Neuronal stem cell (in vitro differentiated cells): ENCODE measurements at regions not wholly inside any gene's neighbourhood (a gene's known extent, or its start where the extent isn't known, plus 50 kb on each side); places are given as distances from the start of the nearest gene placed in this dataset.
"Not testable (repeated sequence)": the region's sequence is repeated elsewhere in the genome, so short reads cannot be mapped to it uniquely, and the experiment has no call there.

Experiments
- DNase-seq: peaks from one replicate; pipeline ENCODE4 v3.0.0-alpha.2; 2013; ENCODE audit warnings: low spot score
- H2AFZ ChIP-seq: one replicate; pipeline ENCODE4 v1.6.1; 2013; ENCODE audit warnings: mild to moderate bottlenecking, low read length, inconsistent platforms
- H2AK5ac ChIP-seq: 2 replicates; pipeline ENCODE4 v1.6.1; 2013; ENCODE audit warnings: low read depth, mild to moderate bottlenecking, inconsistent platforms, low read length, moderate library complexity, mixed read lengths
- H2BK120ac ChIP-seq: 2 replicates; pipeline ENCODE4 v1.6.1; 2013; ENCODE audit warnings: low read depth, mild to moderate bottlenecking, inconsistent platforms, low read length, moderate library complexity, mixed read lengths
- H2BK12ac ChIP-seq: one replicate; pipeline ENCODE4 v1.6.1; 2013; ENCODE audit warnings: low read length, inconsistent platforms
- H2BK15ac ChIP-seq: 2 replicates; pipeline ENCODE4 v1.6.1; 2013; ENCODE audit warnings: mild to moderate bottlenecking, low read length, inconsistent platforms, mixed read lengths
- H2BK5ac ChIP-seq: one replicate; pipeline ENCODE4 v1.6.1; 2013; ENCODE audit warnings: inconsistent platforms, mild to moderate bottlenecking, low read length, moderate library complexity
- H3K14ac ChIP-seq: one replicate; pipeline ENCODE4 v1.6.1; 2013; ENCODE audit warnings: low read length, inconsistent platforms
- H3K18ac ChIP-seq: 2 replicates; pipeline ENCODE4 v1.6.1; 2013; ENCODE audit warnings: low read length, inconsistent platforms
- H3K23ac ChIP-seq: 2 replicates; pipeline ENCODE4 v1.6.1; 2013; ENCODE audit warnings: low read depth, mild to moderate bottlenecking, mixed read lengths, low read length, inconsistent platforms; ENCODE audit not compliant: poor library complexity
- H3K27ac ChIP-seq: replicated peaks from 3 replicates; pipeline ENCODE4 v1.5.1; 2013; ENCODE audit warnings: low read length, inconsistent platforms
- H3K27me3 ChIP-seq, 3 experiments: 2 replicates each; pipeline ENCODE4 v1.6.1; 2013; ENCODE audit warnings: low read length in 3 of 3, mild to moderate bottlenecking in 2 of 3, inconsistent platforms in 1 of 3, low read depth in 1 of 3, mixed read lengths in 1 of 3, moderate library complexity in 1 of 3; ENCODE audit not compliant: control insufficient read depth in 3 of 3, insufficient read depth in 3 of 3
- H3K36me3 ChIP-seq, 2 donors: replicated peaks in 1 of 2; 2 replicates each; pipeline ENCODE4 v1.6.1; 2013; ENCODE audit warnings: low read length in 2 of 2; ENCODE audit not compliant: control insufficient read depth in 2 of 2, insufficient read depth in 2 of 2
- H3K4ac ChIP-seq: 2 replicates; pipeline ENCODE4 v1.6.1; 2013; ENCODE audit warnings: inconsistent platforms, mild to moderate bottlenecking, low read length, moderate library complexity
- H3K4me1 ChIP-seq, 2 donors: 1 replicate in 1 of 2; 2 replicates in 1 of 2; pipeline ENCODE4 v1.6.1; 2013; ENCODE audit warnings: low read length in 2 of 2, low read depth in 1 of 2; ENCODE audit not compliant: control insufficient read depth in 2 of 2, insufficient read depth in 1 of 2
- H3K4me2 ChIP-seq: one replicate; pipeline ENCODE4 v1.6.1; 2013; ENCODE audit warnings: mild to moderate bottlenecking, low read length, inconsistent platforms; ENCODE audit not compliant: insufficient read depth, poor library complexity, severe bottlenecking
- H3K4me3 ChIP-seq, 2 donors: 2 replicates each; pipeline ENCODE4 v1.5.1; 2013; ENCODE audit warnings: low read length in 2 of 2, mild to moderate bottlenecking in 2 of 2, inconsistent platforms in 1 of 2, moderate library complexity in 1 of 2
- H3K79me1 ChIP-seq: one replicate; pipeline ENCODE4 v1.6.1; 2013; ENCODE audit warnings: low read depth, mild to moderate bottlenecking, inconsistent platforms, low read length, moderate library complexity
- H3K9ac ChIP-seq: one replicate; pipeline ENCODE4 v1.6.1; 2013; ENCODE audit warnings: mild to moderate bottlenecking, low read depth, low read length, inconsistent platforms; ENCODE audit not compliant: poor library complexity
- H3K9me3 ChIP-seq, 2 donors: replicated peaks in 1 of 2; 2 replicates each; pipeline versions ENCODE3 to v1.6.1; 2013; ENCODE audit warnings: low read length in 2 of 2, mild to moderate bottlenecking in 2 of 2, inconsistent platforms in 1 of 2, low read depth in 1 of 2, mixed read lengths in 1 of 2, moderate library complexity in 1 of 2; ENCODE audit not compliant: control insufficient read depth in 2 of 2, insufficient read depth in 1 of 2
- H4K8ac ChIP-seq: one replicate; pipeline ENCODE4 v1.6.1; 2013; ENCODE audit warnings: low read depth, mild to moderate bottlenecking, inconsistent platforms, low read length, moderate library complexity
- H4K91ac ChIP-seq: one replicate; pipeline ENCODE4 v1.6.1; 2013; ENCODE audit warnings: low read length, low read depth, mild to moderate bottlenecking, inconsistent platforms; ENCODE audit not compliant: poor library complexity
- WGBS, 2 donors: extraction: QIAGEN DNeasy Blood & Tissue Kit; methylation state at CpG; one replicate each; pipeline ENCODE4 v1.1.7; 2013; ENCODE audit warnings: missing lambda C conversion rate in 2 of 2, mixed read lengths in 1 of 2; ENCODE audit not compliant: insufficient read length in 2 of 2, insufficient replicate concordance in 1 of 2; ENCODE audit errors: extremely low coverage in 2 of 2; 5-methylcytosine and 5-hydroxymethylcytosine counted together

DNA sequence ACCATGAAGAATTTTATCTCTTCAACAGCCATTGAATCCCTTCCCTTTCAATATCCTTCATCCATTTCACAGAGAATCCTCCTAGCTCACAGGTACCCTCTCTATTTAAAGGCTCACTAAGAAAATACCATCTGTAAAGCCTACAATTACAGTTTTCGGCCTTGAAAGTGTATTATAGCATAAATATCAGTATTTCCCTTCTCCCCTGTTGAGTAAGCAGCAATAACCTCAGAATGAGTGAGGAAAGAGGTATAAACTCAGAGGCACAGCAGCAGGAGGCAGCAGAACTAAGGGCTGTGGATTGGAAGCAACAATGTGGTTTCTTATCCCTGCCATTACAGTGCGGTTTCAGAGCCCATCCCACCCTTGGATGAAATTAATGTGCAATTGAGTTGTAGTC is 360.6 kb upstream of the ATP10A start:
- no peak overlapping the region for H2AK5ac ChIP-seq
- no peak overlapping the region for H3K4me2 ChIP-seq
- WGBS, 2 donors = no CpG with 5 or more reads among the region's 2 CpGs
- H2BK120ac ChIP-seq = no peak overlapping the region
- no peak overlapping the region for H3K27ac ChIP-seq
- no peak overlapping the region for H2BK5ac ChIP-seq
- no peaks in the 10 kb centered on the region for H3K79me1 ChIP-seq
- H2AFZ ChIP-seq = no peak overlapping the region
- no peak overlapping the region for H3K9ac ChIP-seq
- H3K27me3 ChIP-seq = no peaks in the 10 kb centered on the region
- H3K4ac ChIP-seq = no peak overlapping the region
- H3K23ac ChIP-seq = no peak overlapping the region
- no peak for DNase-seq
- H3K4me1 ChIP-seq = no peaks in the 10 kb centered on the region
- no peak overlapping the region for H2BK12ac ChIP-seq
- H4K91ac ChIP-seq = no peak overlapping the region
- no peaks in the 10 kb centered on the region for H3K36me3 ChIP-seq
- no peak overlapping the region for H3K14ac ChIP-seq
- H3K4me3 ChIP-seq = no peak overlapping the region
- no peaks in the 10 kb centered on the region for H3K9me3 ChIP-seq
- H2BK15ac ChIP-seq = no peak overlapping the region
- no peak overlapping the region for H4K8ac ChIP-seq
- H3K18ac ChIP-seq = no peak overlapping the region

DNA sequence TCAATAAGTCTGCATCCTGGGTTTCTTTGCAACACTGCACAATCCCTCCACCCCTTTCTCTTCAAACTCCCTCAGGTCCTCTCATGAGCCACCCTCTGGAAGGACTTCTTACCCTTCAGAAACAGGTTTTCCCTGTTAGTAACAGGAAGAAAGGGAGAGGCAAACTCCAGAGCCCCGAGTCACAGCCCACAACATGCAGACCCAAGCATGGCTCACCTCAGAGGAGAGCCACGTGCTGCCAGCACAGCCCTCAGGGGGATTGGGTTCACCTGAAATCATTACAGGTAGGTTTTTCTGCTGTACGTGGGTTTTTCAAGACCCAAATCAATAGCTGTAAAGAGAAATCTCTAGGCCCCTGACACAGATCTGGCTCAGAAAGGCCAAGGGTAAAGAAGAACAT is 359.7 kb upstream of the ATP10A start:
- no peak overlapping the region for H3K4ac ChIP-seq
- H3K27ac ChIP-seq = no peak overlapping the region
- H2BK12ac ChIP-seq = no peak overlapping the region
- H2AK5ac ChIP-seq = no peak overlapping the region
- no peak overlapping the region for H4K91ac ChIP-seq
- no peak overlapping the region for H4K8ac ChIP-seq
- H2BK5ac ChIP-seq = no peak overlapping the region
- H3K27me3 ChIP-seq = no peaks in the 10 kb centered on the region
- no peak overlapping the region for H2AFZ ChIP-seq
- no peak overlapping the region for H2BK15ac ChIP-seq
- H2BK120ac ChIP-seq = no peak overlapping the region
- H3K9me3 ChIP-seq = no peaks in the 10 kb centered on the region
- H3K18ac ChIP-seq = no peak overlapping the region
- no CpG with 5 or more reads among the region's 3 CpGs for WGBS, 2 donors
- H3K14ac ChIP-seq = no peak overlapping the region
- DNase-seq = no peak
- no peaks in the 10 kb centered on the region for H3K4me1 ChIP-seq
- H3K79me1 ChIP-seq = no peaks in the 10 kb centered on the region
- no peak overlapping the region for H3K4me2 ChIP-seq
- no peak overlapping the region for H3K4me3 ChIP-seq
- H3K9ac ChIP-seq = no peak overlapping the region
- no peaks in the 10 kb centered on the region for H3K36me3 ChIP-seq
- H3K23ac ChIP-seq = no peak overlapping the region

DNA sequence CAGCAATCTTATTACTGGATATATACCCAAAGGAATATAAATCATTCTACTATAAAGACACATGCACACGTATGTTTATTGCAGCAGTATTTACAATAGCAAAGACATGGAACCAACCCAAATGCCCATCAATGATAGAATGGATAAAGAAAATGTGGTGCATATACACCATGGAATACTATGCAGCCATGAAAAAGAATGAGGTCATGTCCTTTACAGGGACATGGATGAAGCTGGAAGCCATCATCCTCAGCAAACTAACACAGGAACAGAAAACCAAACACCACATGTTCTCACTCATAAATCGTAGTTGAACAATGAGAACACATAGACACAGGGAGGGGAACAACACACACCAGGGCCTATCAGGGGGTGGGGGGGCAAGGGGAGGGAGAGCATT is 353.9 kb upstream of the ATP10A start:
- not testable (repeated sequence) for H3K4me3 ChIP-seq, H2BK5ac ChIP-seq, H3K27ac ChIP-seq, H2BK12ac ChIP-seq, H3K36me3 ChIP-seq, H3K4ac ChIP-seq, H2AFZ ChIP-seq, H3K23ac ChIP-seq, H4K91ac ChIP-seq, H3K4me2 ChIP-seq, DNase-seq, H3K9me3 ChIP-seq, H2BK15ac ChIP-seq, H3K4me1 ChIP-seq, H2BK120ac ChIP-seq, H3K14ac ChIP-seq, H3K79me1 ChIP-seq, H3K27me3 ChIP-seq, H2AK5ac ChIP-seq, H3K18ac ChIP-seq, H4K8ac ChIP-seq, H3K9ac ChIP-seq
- WGBS, 2 donors = no CpG with 5 or more reads among the region's 2 CpGs

DNA sequence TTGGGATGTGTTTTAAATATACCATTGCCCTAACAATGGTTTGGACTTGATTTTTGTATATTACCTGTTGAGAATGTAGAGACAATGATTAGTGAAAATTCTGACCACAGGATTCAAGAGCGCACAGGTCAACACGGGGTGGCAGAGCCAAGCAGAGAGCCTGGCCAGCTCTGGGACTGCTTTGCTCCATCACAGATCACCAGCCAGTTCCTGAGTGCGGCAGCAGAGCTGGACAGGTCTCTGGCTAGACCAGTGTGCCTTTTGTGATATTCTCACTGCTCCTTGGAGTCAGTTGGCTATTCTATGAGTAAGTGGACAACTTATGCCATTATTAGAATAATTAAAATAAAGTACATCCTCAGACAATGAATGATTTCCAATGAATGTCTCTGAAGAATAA is 351.2 kb upstream of the ATP10A start:
- Histone ChIP-seq H3K36me3 (no peaks in the 10 kb centered on the region), H2BK12ac (no peak overlapping the region), H3K4me1 (no peaks in the 10 kb centered on the region), H3K23ac (no peak overlapping the region), H3K27ac (no peak overlapping the region), H3K79me1 (no peaks in the 10 kb centered on the region), H3K27me3 (no peaks in the 10 kb centered on the region), H3K4me2 (no peak overlapping the region), H3K4me3 (no peak overlapping the region), H3K9me3 (no peaks in the 10 kb centered on the region), H4K8ac (no peak overlapping the region), H4K91ac (no peak overlapping the region), H2BK5ac (no peak overlapping the region), H3K4ac (no peak overlapping the region), H2BK120ac (no peak overlapping the region), H2BK15ac (no peak overlapping the region), H2AK5ac (no peak overlapping the region), H2AFZ (no peak overlapping the region), H3K9ac (no peak overlapping the region), H3K14ac (no peak overlapping the region), H3K18ac (no peak overlapping the region)
- WGBS, 2 donors = no CpG with 5 or more reads among the region's 3 CpGs
- no peak for DNase-seq
